ENCODE measurements at regions not wholly inside any gene's neighbourhood (a gene's known extent, or its start where the extent isn't known, plus 50 kb on each side); places are given as distances from the start of the nearest gene placed in this dataset.

GRCh38 chrX:82764521-82764920 lies 743.6 kb upstream of the POU3F4 start:
- Histone ChIP-seq H4K20me1 (ENCODE audit: control insufficient read depth, insufficient read depth, insufficient read length) (no peaks in the 10 kb centered on the region), H3K18ac (ENCODE audit: insufficient read length, low read depth, low read length) (no peak overlapping the region), H3K4me2 (ENCODE audit: insufficient read depth, insufficient read length, low read length) (no peak overlapping the region), H3K4ac (ENCODE audit: low read depth, low read length) (no peak overlapping the region), H3K79me2 (ENCODE audit: insufficient read depth, low read length) (no peaks in the 10 kb centered on the region), H2BK15ac (ENCODE audit: low read depth, low read length) (no peak overlapping the region), H3K9me3 (ENCODE audit: control insufficient read depth, low read depth, low read length) (peaks cover 9% of the 10 kb centered on the region), H3K14ac (ENCODE audit: insufficient read depth, low read length) (no peak overlapping the region), H4K5ac (ENCODE audit: insufficient read length, low read depth, low read length) (no peak overlapping the region), H2AK5ac (ENCODE audit: insufficient read length, low read length) (no peak overlapping the region), H2BK120ac (ENCODE audit: low read depth, low read length, poor library complexity, severe bottlenecking) (no peak overlapping the region), H3K23me2 (ENCODE audit: insufficient read length, low read depth, low read length, poor library complexity, severe bottlenecking) (no peaks in the 10 kb centered on the region), H2BK20ac (ENCODE audit: low read depth, low read length, poor library complexity, severe bottlenecking) (no peak overlapping the region), H2BK12ac (ENCODE audit: insufficient read length, low read depth, low read length) (no peak overlapping the region), H3T11ph (ENCODE audit: low read length) (no peak overlapping the region), H3K27ac (ENCODE audit: insufficient read length, low read depth, low read length) (no peak overlapping the region), H3K4me1 (ENCODE audit: insufficient read depth, low read length) (no peaks in the 10 kb centered on the region), H4K8ac (replicated peaks; ENCODE audit: insufficient read length, low read depth, low read length) (no peak overlapping the region), H3K23ac (ENCODE audit: insufficient read length, low read depth, low read length) (no peak overlapping the region), H2AFZ (ENCODE audit: low read length) (no peak overlapping the region), H3K9ac (ENCODE audit: extremely low read depth, insufficient read length, low read length) (no peak overlapping the region), H3K56ac (ENCODE audit: insufficient read length, low read depth, low read length) (no peak overlapping the region), H4K91ac (ENCODE audit: insufficient read length, low read depth, low read length) (no peak overlapping the region), H2BK5ac (ENCODE audit: insufficient read length, low read length) (no peak overlapping the region), H3K27me3 (ENCODE audit: insufficient read depth, low read length) (no peaks in the 10 kb centered on the region), H3K79me1 (ENCODE audit: insufficient read depth, low read depth, low read length, poor library complexity, severe bottlenecking) (no peaks in the 10 kb centered on the region)
- no peak for TF ChIP-seq CTCF (conservative IDR thresholded peaks at IDR 0.05)
- no peaks in the 10 kb centered on the region for H3K27me3 Mint-ChIP-seq (ENCODE audit: low read depth)
- H3K9me3 Mint-ChIP-seq: peaks cover 56 to 61% of the 10 kb centered on the region in 2 experiments
- DNase-seq: no peak
- no peak overlapping the region for H3K4me3 Mint-ChIP-seq
- no CpG with 5 or more reads among the region's 2 CpGs for WGBS (ENCODE audit: extremely low coverage, insufficient read length, low lambda C conversion rate)
- H3K4me1 Mint-ChIP-seq: no peaks in the 10 kb centered on the region
- no peak overlapping the region for H3K27ac Mint-ChIP-seq
- peaks cover 4 to 19% (median 10%) of the 10 kb centered on the region in 3 experiments; a peak in 5 of 7 replicates for H3K36me3 Mint-ChIP-seq (ENCODE audit: insufficient read depth in 1 of 3, low read depth in 3 of 3)
